ENCODE measurements at regions not wholly inside any gene's neighbourhood (a gene's known extent, or its start where the extent isn't known, plus 50 kb on each side); places are given as distances from the start of the nearest gene placed in this dataset.

DNA sequence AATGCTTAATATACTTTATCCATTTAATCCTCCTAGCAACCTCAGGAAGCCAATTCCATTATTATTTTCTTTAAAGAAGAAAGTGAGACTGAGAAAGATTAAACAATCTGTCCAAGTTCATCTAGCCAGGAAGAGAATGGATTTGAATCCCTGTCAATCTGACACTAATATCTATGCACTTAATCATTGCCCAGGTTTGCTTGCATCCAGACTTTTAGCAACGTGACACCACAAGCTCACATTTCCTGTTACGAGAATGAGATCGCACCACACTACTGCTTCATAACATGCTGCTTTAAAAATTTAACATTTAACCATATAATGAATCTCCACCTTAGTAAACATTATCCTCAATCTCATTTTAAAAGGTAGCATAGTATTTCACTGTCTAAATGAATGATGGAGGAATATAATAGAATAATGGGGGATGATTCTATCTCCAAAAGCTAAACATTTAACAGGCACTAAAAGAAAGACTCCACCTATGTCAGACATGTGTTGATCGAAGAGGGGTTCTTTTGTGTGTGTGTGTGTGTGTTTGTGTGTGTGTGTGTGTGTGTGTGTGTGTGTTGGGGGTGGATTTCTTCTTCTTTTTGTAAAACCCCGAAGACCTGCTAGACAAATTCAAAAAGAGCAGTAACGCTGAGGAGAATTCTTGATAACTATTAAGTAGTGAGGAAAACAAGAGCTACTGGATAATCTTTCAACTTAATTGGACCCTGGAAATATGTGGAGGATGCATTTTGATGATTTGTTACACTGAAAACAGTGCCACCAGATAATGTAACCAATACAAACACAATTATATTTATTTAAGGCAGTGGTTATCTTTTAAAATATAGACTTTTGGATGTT lies 138.7 kb upstream of the NR3C1 start:
- TF ChIP-seq CTCF (conservative IDR thresholded peaks at IDR 0.05; ENCODE audit: low read depth, low read length) (no peak), EZH2 (IDR thresholded peaks at IDR 0.05; ENCODE audit: borderline replicate concordance, low read depth, low read length, poor library complexity, severe bottlenecking) (no peak)
